ENCODE measurements at regions not wholly inside any gene's neighbourhood (a gene's known extent, or its start where the extent isn't known, plus 50 kb on each side); places are given as distances from the start of the nearest gene placed in this dataset.

GRCh38 chr6:100268326-100268725 lies 196.4 kb downstream of the SIM1 start:
- no peak for DNase-seq (ENCODE audit: low read depth in 2 of 3, low spot score in 2 of 3)

DNA sequence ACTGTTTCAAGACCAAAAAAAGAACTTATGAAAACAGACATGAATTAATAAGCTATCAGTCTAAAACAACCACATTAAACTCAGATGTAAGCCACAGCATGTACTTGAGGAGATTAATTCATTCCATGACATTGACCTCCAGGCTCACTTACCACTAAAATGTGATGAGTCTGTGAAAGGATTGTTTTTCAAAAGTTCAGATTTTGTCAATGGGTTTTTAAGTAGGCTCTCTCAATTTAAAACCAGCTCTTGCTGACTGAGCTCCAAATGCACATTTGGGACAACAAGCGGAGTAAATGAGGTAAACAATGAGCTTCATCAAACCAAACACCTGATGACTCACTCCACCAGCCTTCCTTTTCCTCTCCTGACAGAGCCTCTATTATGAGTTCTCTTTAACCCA lies 197.0 kb downstream of the SIM1 start:
- no peak for DNase-seq (ENCODE audit: low read depth in 2 of 3, low spot score in 2 of 3)

DNA sequence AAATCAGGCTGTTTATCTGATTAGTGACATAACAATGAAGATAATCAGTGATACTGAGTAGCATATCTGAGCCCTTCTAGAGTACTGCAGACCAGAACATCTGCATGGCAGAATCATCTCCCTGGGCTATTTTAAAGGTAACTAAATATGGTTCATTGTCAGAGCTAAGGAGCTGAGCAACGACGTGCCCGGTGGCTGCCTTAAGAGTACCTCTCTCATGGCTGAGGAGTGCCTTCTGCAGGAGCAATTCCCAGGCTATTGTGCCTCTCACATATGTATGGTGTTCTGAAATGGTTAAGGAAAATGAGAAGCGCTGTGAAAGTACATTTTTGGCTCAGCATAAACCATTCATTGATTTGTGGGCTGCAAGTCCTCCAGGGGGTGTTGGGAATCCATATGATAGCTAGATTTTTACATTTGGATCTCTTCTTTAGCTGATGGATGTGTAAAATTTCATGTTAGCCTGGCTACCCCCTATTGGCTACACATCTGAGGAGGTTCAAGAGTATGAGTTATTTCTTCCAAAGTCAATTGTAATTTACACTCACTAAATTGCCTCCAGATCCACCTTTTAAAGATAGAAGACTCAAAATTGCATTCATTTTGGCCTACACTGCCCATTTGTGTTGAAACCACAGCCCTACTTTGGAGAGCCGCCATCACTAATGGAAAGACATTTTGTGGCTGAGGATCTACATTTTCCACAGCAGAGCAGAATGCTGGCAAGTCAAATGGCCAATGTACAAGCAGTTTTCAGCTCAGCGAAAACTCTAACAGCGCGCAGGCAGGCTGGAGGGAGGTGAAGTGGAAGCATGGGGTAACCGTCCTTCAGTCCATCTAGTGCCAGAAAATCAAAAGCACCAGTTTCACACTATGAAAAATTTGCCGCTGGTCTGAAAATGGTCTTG lies 198.0 kb downstream of the SIM1 start:
- no peak for DNase-seq (ENCODE audit: low read depth in 2 of 3, low spot score in 2 of 3)

GRCh38 chr6:100262086-100262485 lies 202.6 kb downstream of the SIM1 start:
- DNase-seq (ENCODE audit: low read depth in 2 of 3, low spot score in 2 of 3) = no peak

DNA sequence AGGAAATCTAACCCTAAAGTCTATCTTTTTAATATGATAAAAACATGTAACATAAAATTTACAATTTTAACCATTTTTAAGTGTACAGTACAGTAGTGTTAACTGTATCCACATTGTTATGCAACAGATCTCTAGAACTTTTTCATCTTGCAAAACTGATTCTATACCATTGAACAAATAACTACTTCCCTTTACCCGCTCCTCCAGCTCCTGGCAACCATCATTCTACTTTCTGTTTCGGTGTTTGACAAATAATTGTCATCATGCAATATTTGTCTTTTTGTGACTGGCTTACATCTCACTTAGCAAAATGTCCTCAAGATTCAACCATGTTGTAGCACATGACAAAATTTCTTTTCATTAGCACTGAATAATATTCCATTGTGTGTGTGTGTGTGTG lies 203.2 kb downstream of the SIM1 start:
- no peak for DNase-seq (ENCODE audit: low read depth in 2 of 3, low spot score in 2 of 3)

GRCh38 chr6:100260584-100260983 lies 204.1 kb downstream of the SIM1 start:
- DNase-seq (ENCODE audit: low read depth in 2 of 3, low spot score in 2 of 3) = no peak

DNA sequence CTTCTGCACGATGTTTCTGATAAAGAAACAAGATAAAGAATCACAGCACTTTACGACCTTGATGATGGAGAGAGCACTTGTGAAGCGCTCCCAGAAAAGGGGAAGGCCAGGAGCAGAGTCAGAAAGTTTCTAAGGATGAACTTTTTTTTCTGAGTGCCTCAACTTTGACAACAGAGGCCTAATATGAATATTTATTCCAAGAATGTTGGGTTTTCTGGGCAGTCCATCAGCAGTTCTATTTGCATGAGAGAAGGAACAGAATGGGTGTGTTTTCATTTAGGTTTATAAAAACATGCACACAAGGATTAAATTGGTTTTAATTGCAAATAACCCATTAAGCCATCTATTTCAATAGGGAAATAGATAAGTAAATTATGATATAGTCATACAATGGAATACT lies 204.9 kb downstream of the SIM1 start:
- DNase-seq (ENCODE audit: low read depth in 2 of 3, low spot score in 2 of 3) = no peak

GRCh38 chr6:100258752-100259151 lies 206.0 kb downstream of the SIM1 start:
- no peak for DNase-seq (ENCODE audit: low read depth in 2 of 3, low spot score in 2 of 3)

GRCh38 chr6:100257793-100258395 lies 206.8 kb downstream of the SIM1 start:
- no peak for DNase-seq (ENCODE audit: low read depth in 2 of 3, low spot score in 2 of 3)

- no peak for DNase-seq (ENCODE audit: low read depth in 2 of 3, low spot score in 2 of 3)
Observed at GRCh38 chr6:100255701-100256100, 209.0 kb downstream of the SIM1 start.

GRCh38 chr6:100247123-100247522 lies 217.6 kb downstream of the SIM1 start:
- DNase-seq (ENCODE audit: low read depth in 2 of 3, low spot score in 2 of 3) = no peak

DNA sequence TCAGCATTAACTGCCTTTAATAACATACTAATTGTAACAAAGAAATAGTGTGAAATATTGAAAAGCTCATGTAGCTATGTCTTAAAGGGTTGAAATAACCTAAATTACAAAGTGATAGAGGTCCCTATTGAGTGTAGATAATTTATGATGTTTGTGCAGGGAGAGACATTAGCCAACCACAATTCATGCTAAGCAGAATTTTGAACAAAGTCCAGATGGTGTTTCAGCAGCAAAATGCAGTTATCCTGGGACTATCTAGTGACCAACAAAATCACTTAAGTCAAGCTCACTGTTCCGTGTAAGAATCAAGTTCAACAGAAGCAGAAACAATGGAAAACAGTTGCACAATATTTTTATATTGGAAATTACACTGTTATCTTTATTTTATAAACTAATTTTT lies 218.5 kb downstream of the SIM1 start:
- no peak for DNase-seq (ENCODE audit: low read depth in 2 of 3, low spot score in 2 of 3)

DNA sequence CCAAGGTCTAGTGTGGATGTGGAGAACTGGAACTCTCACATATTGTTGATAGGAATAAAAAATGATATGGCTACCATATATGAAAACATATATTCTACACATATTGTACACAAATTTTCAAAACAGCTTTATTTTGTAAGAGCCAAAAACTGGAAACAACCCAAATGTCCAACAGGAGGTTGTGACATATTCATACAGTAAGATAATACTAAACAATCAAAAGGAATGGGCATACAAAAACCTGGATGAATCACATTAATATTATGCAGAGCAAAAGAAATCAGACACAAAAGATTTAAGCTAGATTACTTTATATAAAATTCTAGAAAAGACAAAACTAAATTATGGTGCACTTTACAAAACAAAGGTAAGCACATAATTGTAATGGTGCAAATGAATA lies 223.9 kb downstream of the SIM1 start:
- no peak for DNase-seq (ENCODE audit: low read depth in 2 of 3, low spot score in 2 of 3)

DNA sequence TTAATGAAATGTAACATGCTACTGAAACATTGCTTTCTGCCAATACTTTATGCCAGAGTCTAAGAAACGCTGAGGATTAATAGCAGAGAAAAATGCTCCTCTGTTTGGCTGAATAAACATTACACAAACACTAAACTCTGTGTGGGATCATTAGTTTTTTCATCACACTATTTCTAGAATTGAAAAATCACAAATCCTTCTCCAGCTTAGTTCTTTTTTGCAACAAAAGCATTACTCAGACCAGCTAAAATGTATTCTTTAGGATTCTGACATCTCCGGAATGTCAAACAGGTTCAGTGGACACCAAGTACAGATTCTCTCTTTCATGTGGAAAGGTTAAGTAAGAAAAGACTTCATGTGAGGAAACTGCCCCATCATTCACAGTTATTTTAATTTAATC lies 226.9 kb downstream of the SIM1 start:
- DNase-seq (ENCODE audit: low read depth in 2 of 3, low spot score in 2 of 3) = no peak

GRCh38 chr6:100236389-100236788 lies 228.3 kb downstream of the SIM1 start:
- DNase-seq (ENCODE audit: low read depth in 2 of 3, low spot score in 2 of 3) = no peak

- DNase-seq (ENCODE audit: low read depth in 2 of 3, low spot score in 2 of 3) = no peak
Observed at GRCh38 chr6:100235631-100236030, 229.1 kb downstream of the SIM1 start.

- DNase-seq (ENCODE audit: low read depth in 2 of 3, low spot score in 2 of 3) = no peak
Observed at GRCh38 chr6:100234625-100235024, 230.1 kb downstream of the SIM1 start.

- DNase-seq (ENCODE audit: low read depth in 2 of 3, low spot score in 2 of 3) = no peak
Observed at GRCh38 chr6:100232781-100233573, 231.7 kb downstream of the SIM1 start.

DNA sequence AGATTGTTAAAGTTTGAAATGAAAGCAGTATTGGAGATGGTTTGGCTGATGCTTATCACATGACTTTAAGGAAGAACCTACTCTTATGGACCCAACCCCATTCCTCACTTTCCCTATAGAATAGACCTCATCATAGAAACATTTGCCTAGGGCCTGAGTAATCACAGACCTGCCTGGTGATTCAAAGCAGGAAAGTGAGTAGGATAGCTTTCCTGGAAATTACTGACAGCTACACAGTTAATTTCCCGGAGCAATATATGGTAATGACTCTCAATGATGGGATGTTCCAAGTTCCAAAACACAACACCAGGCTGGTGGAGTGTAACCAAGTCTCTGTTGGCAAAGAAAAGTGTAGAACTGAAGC lies 233.8 kb downstream of the SIM1 start:
- DNase-seq (ENCODE audit: low read depth in 2 of 3, low spot score in 2 of 3) = no peak

- no peak for DNase-seq (ENCODE audit: low read depth in 2 of 3, low spot score in 2 of 3)
Observed at GRCh38 chr6:100230115-100230952, 234.4 kb downstream of the SIM1 start.

- no peak for DNase-seq (ENCODE audit: low read depth in 2 of 3, low spot score in 2 of 3)
Observed at GRCh38 chr6:100229512-100229911, 235.2 kb downstream of the SIM1 start.
